Tibial nerve (tissue), 3 donors: ENCODE measurements at regions not wholly inside any gene's neighbourhood (a gene's known extent, or its start where the extent isn't known, plus 50 kb on each side); places are given as distances from the start of the nearest gene placed in this dataset.

Experiments used
- CTCF ChIP-seq, 5 experiments: fragments of 200-600 bp in 3 of 5; fragments of 450-650 bp in 2 of 5; sonication (generic) in 3 of 5; IDR thresholded peaks; one replicate each; pipeline ENCODE4 v1.5.1; 2016 to 2019; ENCODE audit warnings: antibody characterized with exemption in 5 of 5, mild to moderate bottlenecking in 3 of 5, moderate library complexity in 2 of 5
- POLR2A ChIP-seq, 2 donors: fragments of 450-650 bp; IDR thresholded peaks; one replicate each; pipeline ENCODE4 v1.6.1; 2017; ENCODE audit warnings: antibody characterized with exemption in 2 of 2, mild to moderate bottlenecking in 2 of 2, moderate library complexity in 2 of 2

- TF ChIP-seq CTCF (IDR thresholded peaks at IDR 0.05) (no peak), POLR2A (IDR thresholded peaks at IDR 0.05) (no peak)
These were observed 180.0 kb upstream of the SMLR1 start for GRCh38 chr6:130647246-130647645.
